ENCODE measurements at regions not wholly inside any gene's neighbourhood (a gene's known extent, or its start where the extent isn't known, plus 50 kb on each side); places are given as distances from the start of the nearest gene placed in this dataset.
"Not testable (repeated sequence)": the region's sequence is repeated elsewhere in the genome, so short reads cannot be mapped to it uniquely, and the experiment has no call there.

DNA sequence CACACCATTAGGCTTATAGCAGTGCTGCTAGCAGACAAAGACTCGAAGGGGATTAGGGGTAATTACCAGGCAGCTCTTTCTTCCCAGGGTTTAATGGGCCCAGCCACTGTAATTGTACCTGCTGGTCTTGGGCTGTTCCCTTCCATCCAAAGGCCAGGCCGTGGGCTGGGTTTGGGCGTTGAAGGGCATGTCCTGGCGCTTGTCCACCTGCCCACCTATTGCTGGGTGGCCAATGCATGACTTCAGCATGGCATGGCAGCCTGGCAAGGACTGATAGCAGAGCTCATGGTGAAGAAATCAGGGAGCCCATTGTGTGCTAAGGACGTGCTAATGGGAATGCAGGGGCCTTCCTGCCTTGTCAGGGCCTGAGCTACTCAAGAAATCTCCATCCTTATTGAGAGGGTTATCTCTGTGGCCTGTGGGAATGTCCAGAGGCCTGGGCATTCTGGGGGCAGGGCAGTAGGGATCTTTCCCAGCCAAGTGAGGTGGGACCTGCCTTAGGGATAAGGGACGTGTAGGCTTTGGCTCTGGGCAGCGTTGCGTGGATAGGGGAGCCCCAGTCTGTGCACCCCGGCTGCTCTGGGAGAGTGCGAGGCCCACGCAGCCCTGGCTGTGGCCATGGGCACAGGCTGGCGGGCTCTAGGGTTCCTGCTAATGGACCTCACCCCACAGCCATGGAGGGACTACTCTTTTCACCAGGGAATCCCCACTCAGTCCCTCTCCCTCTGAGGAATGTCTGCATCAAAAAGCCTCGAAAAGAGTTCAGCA lies 116.1 kb upstream of the PITX1 start:
- Histone ChIP-seq H3K4me1 (ENCODE audit: insufficient read depth) (no peaks in the 10 kb centered on the region), H4K20me1 (ENCODE audit: insufficient read depth) (no peaks in the 10 kb centered on the region), H3K4me3 (no peak overlapping the region), H3K4me2 (ENCODE audit: unreplicated experiment) (no peak overlapping the region), H3F3A (ENCODE audit: insufficient read depth) (no peaks in the 10 kb centered on the region), H3K79me2 (ENCODE audit: insufficient read depth) (no peaks in the 10 kb centered on the region), H3K9me3 (ENCODE audit: low read depth) (no peaks in the 10 kb centered on the region), H2AFZ (no peak overlapping the region), H3K27me3 (replicated peaks; ENCODE audit: insufficient read depth) (no peaks in the 10 kb centered on the region; the same call in 1 of the 2 replicates), H3K36me3 (ENCODE audit: low read depth) (no peaks in the 10 kb centered on the region), H3K27ac (no peak overlapping the region), H3K9me2 (ENCODE audit: insufficient read depth) (no peaks in the 10 kb centered on the region), H3K9ac (no peak overlapping the region)
- 45 to 51% methylated on average over 13 of the region's 13 CpGs for WGBS, 2 experiments (ENCODE audit: low coverage in 1 of 2, low lambda C conversion rate in 2 of 2, missing lambda C conversion rate in 2 of 2)
- no peak for DNase-seq
- in situ Hi-C loops (cut with MboI) = no loop called here
- TF ChIP-seq EZH2phosphoT487 (IDR thresholded peaks at IDR 0.05; ENCODE audit: insufficient read depth, low read depth) = no peak
- TF ChIP-seq EZH2 (IDR thresholded peaks at IDR 0.05; ENCODE audit: insufficient read depth, poor library complexity, severe bottlenecking) = no peak

DNA sequence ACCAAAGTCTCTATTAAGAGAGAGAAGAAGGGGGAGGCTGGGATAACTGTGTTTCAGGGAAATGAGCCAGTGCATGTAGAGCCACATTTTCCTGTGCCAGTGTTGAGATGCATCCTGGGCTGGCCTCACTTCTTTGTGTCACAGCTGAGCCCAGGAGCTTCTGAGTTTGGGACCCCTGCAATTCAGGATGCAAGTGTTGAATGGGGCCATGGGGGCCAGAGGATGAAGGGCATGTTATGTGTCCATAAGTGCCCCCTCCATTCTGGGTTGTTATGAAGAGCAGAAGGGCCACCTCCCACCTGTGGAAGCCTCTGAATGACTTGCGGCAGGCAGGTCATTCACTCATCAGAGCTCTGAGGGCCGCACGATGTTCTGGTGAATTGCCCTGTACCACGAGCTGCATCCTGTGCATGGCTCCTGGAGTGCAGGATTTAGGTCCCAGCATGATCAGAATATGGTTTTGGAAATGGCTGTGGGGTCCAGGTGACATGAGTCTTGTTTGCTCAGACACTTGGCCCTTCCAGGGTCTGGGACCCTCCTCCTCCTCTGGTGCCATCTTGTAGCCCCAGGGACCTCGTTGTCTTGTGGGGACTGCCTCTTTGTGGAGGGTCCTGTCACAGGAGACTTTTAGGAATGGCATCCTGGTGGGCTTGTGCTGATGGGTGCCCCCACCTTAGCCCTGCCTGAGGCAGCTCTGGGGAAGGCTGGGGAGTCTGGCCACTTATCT lies 115.4 kb upstream of the PITX1 start:
- Histone ChIP-seq H3K9me2 (ENCODE audit: insufficient read depth) (no peaks in the 10 kb centered on the region), H3K4me3 (no peak overlapping the region), H3K9me3 (ENCODE audit: low read depth) (no peaks in the 10 kb centered on the region), H2AFZ (no peak overlapping the region), H3K27me3 (replicated peaks; ENCODE audit: insufficient read depth) (no peaks in the 10 kb centered on the region; the same call in 1 of the 2 replicates), H3K27ac (no peak overlapping the region), H3K36me3 (ENCODE audit: low read depth) (no peaks in the 10 kb centered on the region), H3F3A (ENCODE audit: insufficient read depth) (no peaks in the 10 kb centered on the region), H3K9ac (no peak overlapping the region), H3K79me2 (ENCODE audit: insufficient read depth) (no peaks in the 10 kb centered on the region), H3K4me2 (ENCODE audit: unreplicated experiment) (no peak overlapping the region), H4K20me1 (ENCODE audit: insufficient read depth) (no peaks in the 10 kb centered on the region), H3K4me1 (ENCODE audit: insufficient read depth) (no peaks in the 10 kb centered on the region)
- TF ChIP-seq EZH2phosphoT487 (IDR thresholded peaks at IDR 0.05; ENCODE audit: insufficient read depth, low read depth) (no peak), EZH2 (IDR thresholded peaks at IDR 0.05; ENCODE audit: insufficient read depth, poor library complexity, severe bottlenecking) (no peak)
- in situ Hi-C loops (cut with MboI) = no loop called here
- no peak for DNase-seq
- 56 to 58% methylated on average over 5 of the region's 5 CpGs for WGBS, 2 experiments (ENCODE audit: low coverage in 1 of 2, low lambda C conversion rate in 2 of 2, missing lambda C conversion rate in 2 of 2)

DNA sequence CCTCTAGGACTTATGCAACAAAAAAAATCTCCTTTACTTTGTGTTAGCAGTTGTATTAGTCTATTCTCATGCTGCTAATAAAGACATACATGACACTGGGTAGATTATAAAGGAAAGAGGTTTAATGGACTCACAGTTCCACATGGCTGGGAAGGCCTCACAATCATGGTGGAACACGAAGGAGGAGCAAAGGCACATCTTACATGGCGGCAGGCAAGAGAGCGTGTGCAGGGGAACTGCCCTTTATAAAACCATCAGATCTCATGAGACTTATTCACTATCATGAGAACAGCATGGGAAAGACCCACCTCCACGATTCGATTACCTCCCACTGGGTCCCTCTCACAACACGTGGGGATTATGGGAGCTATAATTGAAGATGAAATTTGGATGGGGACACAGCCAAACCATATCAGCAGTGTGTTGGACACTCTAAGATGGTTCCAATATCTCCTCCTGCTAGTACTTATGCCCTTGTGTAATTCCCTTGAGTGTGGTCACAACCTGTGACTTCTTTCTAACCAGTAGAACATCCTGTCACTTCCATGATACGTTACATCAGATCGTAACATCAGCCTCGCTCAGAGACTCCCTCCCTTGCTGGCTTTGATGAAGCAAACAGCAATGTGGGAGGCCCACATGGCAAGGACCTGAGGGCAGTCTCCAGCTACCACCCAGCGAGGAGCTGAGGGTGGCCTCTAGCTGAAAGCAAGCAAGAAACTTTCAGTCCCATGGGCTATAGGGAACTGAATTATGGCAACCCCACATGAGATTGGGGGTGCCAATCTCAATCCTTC lies 113.5 kb upstream of the PITX1 start:
- no peak overlapping the region for H3K27ac ChIP-seq
- no peak overlapping the region for H3K9ac ChIP-seq
- H3K4me2 ChIP-seq (ENCODE audit: unreplicated experiment) = no peak overlapping the region
- H3K4me1 ChIP-seq (ENCODE audit: insufficient read depth) = no peaks in the 10 kb centered on the region
- H2AFZ ChIP-seq = no peak overlapping the region
- in situ Hi-C loops (cut with MboI) = no loop called here
- TF ChIP-seq EZH2phosphoT487 (IDR thresholded peaks at IDR 0.05; ENCODE audit: insufficient read depth, low read depth) (no peak), EZH2 (IDR thresholded peaks at IDR 0.05; ENCODE audit: insufficient read depth, poor library complexity, severe bottlenecking) (no peak)
- no peaks in the 10 kb centered on the region; the same call in 1 of the 2 replicates for H3K27me3 ChIP-seq (replicated peaks; ENCODE audit: insufficient read depth)
- no peaks in the 10 kb centered on the region for H3K9me3 ChIP-seq (ENCODE audit: low read depth)
- no peaks in the 10 kb centered on the region for H3K9me2 ChIP-seq (ENCODE audit: insufficient read depth)
- no peaks in the 10 kb centered on the region for H3K79me2 ChIP-seq (ENCODE audit: insufficient read depth)
- no peak overlapping the region for H3K4me3 ChIP-seq
- WGBS, 2 experiments (ENCODE audit: low coverage in 1 of 2, low lambda C conversion rate in 2 of 2, missing lambda C conversion rate in 2 of 2) = 63 to 72% methylated on average over 10 of the region's 10 CpGs
- H4K20me1 ChIP-seq (ENCODE audit: insufficient read depth) = no peaks in the 10 kb centered on the region
- no peaks in the 10 kb centered on the region for H3F3A ChIP-seq (ENCODE audit: insufficient read depth)
- no peaks in the 10 kb centered on the region for H3K36me3 ChIP-seq (ENCODE audit: low read depth)
- no peak for DNase-seq

DNA sequence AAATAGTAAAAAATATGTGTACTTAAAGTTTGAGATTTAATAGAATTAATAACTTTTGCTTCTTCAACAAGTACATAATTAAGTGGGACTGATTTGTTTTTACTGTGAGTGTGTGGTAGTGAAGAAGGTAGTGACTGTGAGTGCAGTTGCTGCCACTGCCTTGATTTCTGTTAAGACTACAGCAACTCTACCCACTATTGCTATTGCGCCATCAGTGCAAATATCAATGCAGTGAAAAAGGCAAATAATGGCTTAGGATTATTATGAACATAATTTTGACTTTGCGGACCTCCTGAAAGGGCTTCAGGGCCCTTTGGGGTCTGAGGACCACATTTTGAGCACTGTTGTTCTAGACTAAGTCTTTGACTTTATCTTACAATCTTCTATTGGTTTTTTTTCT lies 112.0 kb upstream of the PITX1 start:
- Histone ChIP-seq H3K9me2 (ENCODE audit: insufficient read depth) (no peaks in the 10 kb centered on the region), H2AFZ (no peak overlapping the region), H3K4me1 (ENCODE audit: insufficient read depth) (peaks cover 4% of the 10 kb centered on the region), H4K20me1 (ENCODE audit: insufficient read depth) (no peaks in the 10 kb centered on the region), H3F3A (ENCODE audit: insufficient read depth) (no peaks in the 10 kb centered on the region), H3K79me2 (ENCODE audit: insufficient read depth) (no peaks in the 10 kb centered on the region), H3K27ac (no peak overlapping the region), H3K27me3 (replicated peaks; ENCODE audit: insufficient read depth) (no peaks in the 10 kb centered on the region; the same call in 1 of the 2 replicates), H3K9ac (no peak overlapping the region), H3K36me3 (ENCODE audit: low read depth) (no peaks in the 10 kb centered on the region), H3K4me3 (no peak overlapping the region), H3K4me2 (ENCODE audit: unreplicated experiment) (no peak overlapping the region), H3K9me3 (ENCODE audit: low read depth) (no peaks in the 10 kb centered on the region)
- no peak for DNase-seq
- in situ Hi-C loops (cut with MboI) = no loop called here
- no peak for TF ChIP-seq EZH2phosphoT487 (IDR thresholded peaks at IDR 0.05; ENCODE audit: insufficient read depth, low read depth)
- TF ChIP-seq EZH2 (IDR thresholded peaks at IDR 0.05; ENCODE audit: insufficient read depth, poor library complexity, severe bottlenecking) = no peak
- 56 to 60% methylated on average over 2 of the region's 2 CpGs for WGBS, 2 experiments (ENCODE audit: low coverage in 1 of 2, low lambda C conversion rate in 2 of 2, missing lambda C conversion rate in 2 of 2)

DNA sequence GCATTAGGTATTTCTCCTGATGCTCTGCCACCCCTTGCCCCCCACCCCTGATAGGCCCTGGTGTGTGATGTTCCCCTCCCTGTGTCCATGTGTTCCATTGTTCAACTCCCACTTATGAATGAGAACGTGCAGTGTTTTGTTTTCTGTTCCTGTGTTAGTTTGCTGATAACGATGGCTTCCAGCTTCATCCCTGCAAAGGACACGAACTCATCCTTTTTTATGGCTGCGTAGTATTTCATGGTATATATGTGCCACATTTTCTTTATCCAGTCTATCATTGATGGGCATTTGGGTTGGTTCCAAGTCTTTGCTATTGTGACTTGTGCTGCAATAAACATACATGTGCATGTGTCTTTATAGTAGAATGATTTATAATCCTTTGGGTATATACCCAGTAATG lies 109.7 kb upstream of the PITX1 start:
- H3K9ac ChIP-seq; H2AFZ ChIP-seq; H3K9me3 ChIP-seq (ENCODE audit: low read depth); H3K27me3 ChIP-seq (replicated peaks; ENCODE audit: insufficient read depth); H3K4me3 ChIP-seq; H3K79me2 ChIP-seq (ENCODE audit: insufficient read depth); H3K27ac ChIP-seq; DNase-seq; H4K20me1 ChIP-seq (ENCODE audit: insufficient read depth); H3K36me3 ChIP-seq (ENCODE audit: low read depth); H3K4me2 ChIP-seq (ENCODE audit: unreplicated experiment); in situ Hi-C loops (cut with MboI); H3K9me2 ChIP-seq (ENCODE audit: insufficient read depth): not testable (repeated sequence)
- 75% methylated on average over 4 of the region's 4 CpGs for WGBS, 2 experiments (ENCODE audit: low coverage in 1 of 2, low lambda C conversion rate in 2 of 2, missing lambda C conversion rate in 2 of 2)
- peaks cover 22% of the 10 kb centered on the region for H3K4me1 ChIP-seq (ENCODE audit: insufficient read depth)
- peaks cover 11% of the 10 kb centered on the region; the same call in 1 of the 2 replicates for H3F3A ChIP-seq (ENCODE audit: insufficient read depth)
